ENCODE measurements at regions not wholly inside any gene's neighbourhood (a gene's known extent, or its start where the extent isn't known, plus 50 kb on each side); places are given as distances from the start of the nearest gene placed in this dataset.

- intact Hi-C loops (cut with DNase I, micrococcal nuclease), result no loop called here
- no peak overlapping the region for H3K4me3 ChIP-seq
- no peak for TF ChIP-seq CTCF (IDR thresholded peaks at IDR 0.05)
- ATAC-seq (peak; percentile 73), DNase-seq (peak in 1 of 3 donors; percentile 14)
- no peaks in the 10 kb centered on the region for H3K36me3 ChIP-seq (ENCODE audit: low read depth)
- peaks cover 11% of the 10 kb centered on the region for H3K4me1 ChIP-seq (ENCODE audit: low read depth)
- no peaks in the 10 kb centered on the region for H3K9me3 ChIP-seq
These were observed 776.7 kb downstream of the TBC1D32 start for GRCh38 chr6:120557554-120557953.

- no peaks in the 10 kb centered on the region for H3K36me3 ChIP-seq (ENCODE audit: low read depth)
- DNase-seq (no peak), ATAC-seq (peak; percentile 76)
- no peak overlapping the region for H3K4me3 ChIP-seq
- intact Hi-C loops (cut with DNase I, micrococcal nuclease), result no loop called here
- peaks cover 11% of the 10 kb centered on the region for H3K4me1 ChIP-seq (ENCODE audit: low read depth)
- no peaks in the 10 kb centered on the region for H3K9me3 ChIP-seq
- TF ChIP-seq CTCF (IDR thresholded peaks at IDR 0.05), result no peak
These were observed 777.8 kb downstream of the TBC1D32 start for GRCh38 chr6:120556491-120556890.

GRCh38 chr6:120553353-120553752 lies 780.9 kb downstream of the TBC1D32 start:
- Histone ChIP-seq H3K9me3 (no peaks in the 10 kb centered on the region), H3K4me1 (ENCODE audit: low read depth) (peaks cover 9% of the 10 kb centered on the region), H3K4me3 (no peak overlapping the region), H3K36me3 (ENCODE audit: low read depth) (no peaks in the 10 kb centered on the region)
- intact Hi-C loops (cut with DNase I, micrococcal nuclease), result no loop called here
- DNase-seq (no peak), ATAC-seq (no peak)
- no peak for TF ChIP-seq CTCF (IDR thresholded peaks at IDR 0.05)

GRCh38 chr6:120545353-120545752 lies 788.9 kb downstream of the TBC1D32 start:
- no peak overlapping the region for H3K4me3 ChIP-seq
- no peaks in the 10 kb centered on the region for H3K4me1 ChIP-seq (ENCODE audit: low read depth)
- DNase-seq (no peak), ATAC-seq (no peak)
- H3K9me3 ChIP-seq, result no peaks in the 10 kb centered on the region
- intact Hi-C loops (cut with DNase I, micrococcal nuclease), result no loop called here
- no peak for TF ChIP-seq CTCF (IDR thresholded peaks at IDR 0.05)
- no peaks in the 10 kb centered on the region for H3K36me3 ChIP-seq (ENCODE audit: low read depth)

GRCh38 chr6:120534954-120535353 lies 799.3 kb downstream of the TBC1D32 start:
- TF ChIP-seq CTCF (IDR thresholded peaks at IDR 0.05), result no peak
- Histone ChIP-seq H3K9me3 (no peaks in the 10 kb centered on the region), H3K4me1 (ENCODE audit: low read depth) (no peaks in the 10 kb centered on the region), H3K36me3 (ENCODE audit: low read depth) (no peaks in the 10 kb centered on the region), H3K4me3 (no peak overlapping the region)
- DNase-seq (no peak), ATAC-seq (no peak)
- intact Hi-C loops (cut with DNase I, micrococcal nuclease), result no loop called here

GRCh38 chr6:120526576-120526975 lies 807.7 kb downstream of the TBC1D32 start:
- no peaks in the 10 kb centered on the region for H3K36me3 ChIP-seq (ENCODE audit: low read depth)
- no peak for DNase-seq
- no peaks in the 10 kb centered on the region for H3K4me1 ChIP-seq (ENCODE audit: low read depth)
- intact Hi-C loops (cut with DNase I, micrococcal nuclease), result no loop called here
- no peak for ATAC-seq
- no peak for TF ChIP-seq CTCF (IDR thresholded peaks at IDR 0.05)
- H3K4me3 ChIP-seq, result no peak overlapping the region
- no peaks in the 10 kb centered on the region for H3K9me3 ChIP-seq
